Kidney (tissue), 13 donors: ENCODE measurements at regions not wholly inside any gene's neighbourhood (a gene's known extent, or its start where the extent isn't known, plus 50 kb on each side); places are given as distances from the start of the nearest gene placed in this dataset.

Experiments used
- DNase-seq, 5 donors: peaks; one replicate each; pipeline ENCODE4 v3.0.0-alpha.2; 2013 to 2020
- FAIRE-seq: peaks from 2 replicates; lab custom pipeline; 2012; peaks lifted over from hg19 to GRCh38; lab: Jason Lieb, UNC
- H3K27ac ChIP-seq, 2 donors: one replicate each; pipeline ENCODE4 v1.7.0; 2013; ENCODE audit warnings: low read depth in 2 of 2, low read length in 2 of 2, inconsistent platforms in 1 of 2
- H3K27me3 ChIP-seq: one replicate; pipeline ENCODE4 v1.7.1; 2013; ENCODE audit warnings: low read length, inconsistent platforms; ENCODE audit not compliant: control insufficient read depth, insufficient read depth
- H3K36me3 ChIP-seq, 3 donors: one replicate each; pipeline versions ENCODE4 v1.7.0 to v1.7.1; 2013; ENCODE audit warnings: low read length in 3 of 3, control low read depth in 1 of 3, inconsistent platforms in 1 of 3; ENCODE audit not compliant: insufficient read depth in 3 of 3, control insufficient read depth in 2 of 3
- H3K4me1 ChIP-seq, 3 donors: one replicate each; pipeline versions ENCODE4 v1.7.0 to v1.7.1; 2013; ENCODE audit warnings: low read length in 3 of 3, inconsistent platforms in 1 of 3, low read depth in 1 of 3; ENCODE audit not compliant: control insufficient read depth in 2 of 3, insufficient read depth in 2 of 3
- H3K4me3 ChIP-seq, 3 donors: one replicate each; pipeline versions ENCODE4 v1.7.0 to v1.8.1; 2013; ENCODE audit warnings: low read length in 3 of 3, control low read depth in 1 of 3, inconsistent platforms in 1 of 3
- H3K9ac ChIP-seq, 3 donors: one replicate each; pipeline versions ENCODE4 v1.7.0 to v1.7.1; 2013; ENCODE audit warnings: low read length in 3 of 3, control low read depth in 1 of 3, inconsistent platforms in 1 of 3
- H3K9me3 ChIP-seq, 3 donors: one replicate each; pipeline versions ENCODE4 v1.7.0 to v1.7.1; 2013; ENCODE audit warnings: low read length in 3 of 3, control low read depth in 1 of 3, inconsistent platforms in 1 of 3; ENCODE audit not compliant: control insufficient read depth in 2 of 3, insufficient read depth in 1 of 3
- intact Hi-C: fragments of 100-400 bp; cut with DNase I; formaldehyde crosslinking; loops from one replicate; pipeline ENCODE4 v1.11.1; 2022
- TF ChIP-seq, protein P1 (sequence below): IDR thresholded peaks from 3 replicates; pipeline ENCODE4 v1.5.1; 2012; ENCODE audit warnings: mild to moderate bottlenecking, moderate library complexity, borderline replicate concordance; ENCODE audit not compliant: insufficient read depth; ENCODE audit errors: extremely low read depth
- donor health status: control.
- donor health status: control.
- donor health status: control.
- donor health status: control.
- donor health status: control.
- donor health status: DM: yes; HTN: yes; CAD: no.
- donor health status: Normal renal cell carcinoma (clear cell type).

DNA sequence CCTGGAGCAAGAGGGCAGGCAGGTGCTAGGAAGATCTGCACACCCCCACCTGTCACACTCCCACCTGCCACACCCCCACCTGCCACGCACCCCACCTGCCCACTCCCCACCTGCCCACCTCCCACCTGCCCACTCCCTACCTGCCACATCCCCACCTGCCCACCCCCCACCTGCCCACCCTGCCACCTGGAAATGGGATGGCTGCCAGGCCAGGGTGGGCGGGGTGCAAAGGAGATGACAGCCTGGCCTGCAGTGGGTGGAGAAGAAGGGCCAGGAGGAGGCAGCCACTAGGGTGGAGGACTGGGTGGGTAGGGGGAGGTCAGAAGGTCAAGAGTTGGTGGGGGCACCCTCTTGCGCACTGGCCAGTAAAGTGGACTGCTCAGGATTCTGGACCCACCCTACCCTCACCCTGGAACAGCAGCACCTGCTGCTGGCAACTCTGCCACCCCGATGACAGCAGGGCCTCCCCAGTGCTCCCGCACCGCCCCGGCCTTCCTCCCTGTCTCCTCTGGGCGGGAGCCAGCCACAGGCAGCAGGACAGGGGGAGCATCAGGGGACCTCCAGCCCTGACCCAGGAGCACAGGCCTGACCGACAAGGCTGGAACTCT is 66.8 kb upstream of the NKX1-1 start:
- intact Hi-C loops = no loop called here
- H3K9me3 ChIP-seq = peaks cover 0 to 3% (median 3%) of the 10 kb centered on the region in 3 donors
- FAIRE-seq (no peak), DNase-seq (peak in 2 of 5 donors; percentile 38 to 58)
- H3K9ac ChIP-seq = no peak overlapping the region
- peaks cover 5% of the 10 kb centered on the region for H3K27me3 ChIP-seq
- no peaks in the 10 kb centered on the region for H3K36me3 ChIP-seq
- TF ChIP-seq, protein P1, sequence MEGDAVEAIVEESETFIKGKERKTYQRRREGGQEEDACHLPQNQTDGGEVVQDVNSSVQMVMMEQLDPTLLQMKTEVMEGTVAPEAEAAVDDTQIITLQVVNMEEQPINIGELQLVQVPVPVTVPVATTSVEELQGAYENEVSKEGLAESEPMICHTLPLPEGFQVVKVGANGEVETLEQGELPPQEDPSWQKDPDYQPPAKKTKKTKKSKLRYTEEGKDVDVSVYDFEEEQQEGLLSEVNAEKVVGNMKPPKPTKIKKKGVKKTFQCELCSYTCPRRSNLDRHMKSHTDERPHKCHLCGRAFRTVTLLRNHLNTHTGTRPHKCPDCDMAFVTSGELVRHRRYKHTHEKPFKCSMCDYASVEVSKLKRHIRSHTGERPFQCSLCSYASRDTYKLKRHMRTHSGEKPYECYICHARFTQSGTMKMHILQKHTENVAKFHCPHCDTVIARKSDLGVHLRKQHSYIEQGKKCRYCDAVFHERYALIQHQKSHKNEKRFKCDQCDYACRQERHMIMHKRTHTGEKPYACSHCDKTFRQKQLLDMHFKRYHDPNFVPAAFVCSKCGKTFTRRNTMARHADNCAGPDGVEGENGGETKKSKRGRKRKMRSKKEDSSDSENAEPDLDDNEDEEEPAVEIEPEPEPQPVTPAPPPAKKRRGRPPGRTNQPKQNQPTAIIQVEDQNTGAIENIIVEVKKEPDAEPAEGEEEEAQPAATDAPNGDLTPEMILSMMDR = no peak
- H3K4me3 ChIP-seq = no peak overlapping the region
- no peak overlapping the region for H3K27ac ChIP-seq
- H3K4me1 ChIP-seq = no peaks in the 10 kb centered on the region

DNA sequence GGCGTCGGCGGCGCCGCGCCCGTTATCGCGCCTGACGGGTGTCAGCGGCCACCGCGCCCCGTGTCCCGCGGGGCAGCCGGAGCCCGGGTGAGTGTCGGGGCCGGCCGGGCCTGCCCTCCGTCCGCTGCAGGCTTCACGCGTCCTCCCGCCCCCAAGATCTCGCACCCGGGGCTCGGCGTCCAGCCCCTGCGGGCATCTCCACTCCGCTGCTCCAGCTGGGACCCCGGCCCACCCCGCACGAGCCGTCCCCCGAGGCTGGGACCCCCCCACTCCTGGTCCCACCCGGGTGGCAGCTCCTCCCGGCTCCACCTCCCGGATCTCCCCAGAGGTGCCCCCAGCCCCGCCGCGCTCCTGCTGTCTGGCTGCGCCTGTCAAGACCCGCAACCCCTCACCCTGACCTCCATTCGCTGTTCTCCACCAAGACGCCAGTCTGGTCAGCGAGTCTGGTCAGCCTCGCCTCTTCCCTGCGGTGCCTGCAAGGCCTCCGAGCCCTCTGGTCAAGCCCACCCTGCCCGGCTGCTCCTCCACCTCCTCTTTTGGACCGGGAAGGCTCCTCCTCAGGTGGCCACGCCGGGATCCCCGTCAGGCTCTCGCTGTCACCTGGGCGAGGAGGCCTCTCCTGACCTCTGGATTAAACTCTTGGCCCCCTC is 66.0 kb upstream of the NKX1-1 start:
- Histone ChIP-seq H3K27ac (no peak overlapping the region), H3K9ac (no peak overlapping the region), H3K4me1 (no peaks in the 10 kb centered on the region), H3K4me3 (no peak overlapping the region), H3K36me3 (no peaks in the 10 kb centered on the region), H3K27me3 (peaks cover 7% of the 10 kb centered on the region), H3K9me3 (peaks cover 0 to 7% (median 3%) of the 10 kb centered on the region in 3 donors)
- DNase-seq (peak in 2 of 5 donors; percentile 35 to 63), FAIRE-seq (no peak)
- intact Hi-C loops = no loop called here
- TF ChIP-seq, protein P1 = no peak

- TF ChIP-seq, protein P1 = no peak
- no peak for FAIRE-seq
- peaks cover 7% of the 10 kb centered on the region for H3K27me3 ChIP-seq
Observed at GRCh38 chr4:1471443-1472147, 65.4 kb upstream of the NKX1-1 start.

More at GRCh38 chr4:1471443-1472147, 65.4 kb upstream of the NKX1-1 start:
- peaks cover 0 to 7% (median 3%) of the 10 kb centered on the region in 3 donors for H3K9me3 ChIP-seq
- H3K4me3 ChIP-seq = no peak overlapping the region
- DNase-seq = peak in 2 of 5 donors; percentile 45 to 59
- intact Hi-C loops = no loop called here
- no peaks in the 10 kb centered on the region for H3K36me3 ChIP-seq
- no peak overlapping the region for H3K27ac ChIP-seq
- no peak overlapping the region for H3K9ac ChIP-seq
- no peaks in the 10 kb centered on the region for H3K4me1 ChIP-seq
